PFSK-1 (cell line): ENCODE measurements at regions not wholly inside any gene's neighbourhood (a gene's known extent, or its start where the extent isn't known, plus 50 kb on each side); places are given as distances from the start of the nearest gene placed in this dataset.

ENCODE experiments used
- FOXP2 ChIP-seq: optimal IDR thresholded peaks from 2 replicates; pipeline ENCODE3; 2011; ENCODE audit warnings: borderline replicate concordance, control low read depth, inconsistent platforms; ENCODE audit not compliant: insufficient read depth; ENCODE audit errors: extremely low read length, extremely low read depth
- POLR2AphosphoS5 ChIP-seq: IDR thresholded peaks from 2 replicates; pipeline ENCODE4 v1.6.1; 2012; ENCODE audit warnings: low read depth, mild to moderate bottlenecking, control low read depth, low read length, moderate library complexity
- SIN3A ChIP-seq: IDR thresholded peaks from 2 replicates; pipeline ENCODE4 v1.6.1; 2012; ENCODE audit warnings: mild to moderate bottlenecking, low read length, moderate library complexity, borderline replicate concordance; ENCODE audit not compliant: insufficient read depth
- TAF1 ChIP-seq: IDR thresholded peaks from 2 replicates; pipeline ENCODE4 v1.6.1; 2012; ENCODE audit warnings: low read length, control low read depth, borderline replicate concordance; ENCODE audit not compliant: insufficient read depth
- TF ChIP-seq, protein P1 (sequence below), 2 experiments: IDR thresholded peaks; 2 replicates each; pipeline versions ENCODE4 v1.6.1 to v1.8.0; 2011 to 2012; ENCODE audit warnings: low read depth in 2 of 2, low read length in 2 of 2, control low read depth in 1 of 2, inconsistent platforms in 1 of 2, mild to moderate bottlenecking in 1 of 2, moderate library complexity in 1 of 2; ENCODE audit not compliant: insufficient read depth in 1 of 2

DNA sequence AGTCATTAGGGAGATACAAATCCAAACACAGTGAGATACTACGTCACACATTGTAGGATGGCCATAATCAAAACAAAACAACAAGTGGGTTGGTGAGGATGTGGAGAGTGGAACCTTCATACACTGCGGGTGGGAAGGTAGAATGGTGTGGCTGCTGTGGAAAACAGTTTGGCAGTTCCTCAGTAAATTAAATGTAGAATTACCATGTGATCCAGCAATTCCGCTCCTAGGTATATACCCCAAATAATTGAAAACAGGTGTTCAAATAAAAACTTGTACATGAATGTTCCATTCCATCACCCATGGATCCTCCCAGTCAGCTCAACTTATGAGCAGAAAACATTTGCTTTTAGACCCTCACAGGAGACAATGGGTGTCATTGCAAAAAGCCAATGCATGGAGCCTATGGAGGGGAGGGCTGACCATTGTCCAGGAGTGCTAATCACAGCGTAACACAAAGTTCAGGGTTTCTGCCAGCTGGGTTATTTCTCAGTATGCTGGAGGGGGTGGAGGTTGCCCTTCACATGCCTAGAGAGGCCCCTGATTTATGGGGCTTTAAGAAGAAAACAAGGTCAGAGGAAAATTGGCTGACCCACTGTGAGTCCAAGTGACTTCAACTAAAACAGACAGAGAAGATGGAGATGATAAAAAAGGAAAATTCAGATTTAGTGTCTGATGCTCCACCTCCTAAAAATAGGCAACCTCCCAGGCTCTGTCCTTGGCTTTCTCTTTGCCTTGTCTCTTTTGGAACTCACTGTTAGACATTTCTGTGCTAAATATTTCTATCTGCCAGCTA lies 124.1 kb downstream of the WDR11 start:
- TF ChIP-seq, protein P1, sequence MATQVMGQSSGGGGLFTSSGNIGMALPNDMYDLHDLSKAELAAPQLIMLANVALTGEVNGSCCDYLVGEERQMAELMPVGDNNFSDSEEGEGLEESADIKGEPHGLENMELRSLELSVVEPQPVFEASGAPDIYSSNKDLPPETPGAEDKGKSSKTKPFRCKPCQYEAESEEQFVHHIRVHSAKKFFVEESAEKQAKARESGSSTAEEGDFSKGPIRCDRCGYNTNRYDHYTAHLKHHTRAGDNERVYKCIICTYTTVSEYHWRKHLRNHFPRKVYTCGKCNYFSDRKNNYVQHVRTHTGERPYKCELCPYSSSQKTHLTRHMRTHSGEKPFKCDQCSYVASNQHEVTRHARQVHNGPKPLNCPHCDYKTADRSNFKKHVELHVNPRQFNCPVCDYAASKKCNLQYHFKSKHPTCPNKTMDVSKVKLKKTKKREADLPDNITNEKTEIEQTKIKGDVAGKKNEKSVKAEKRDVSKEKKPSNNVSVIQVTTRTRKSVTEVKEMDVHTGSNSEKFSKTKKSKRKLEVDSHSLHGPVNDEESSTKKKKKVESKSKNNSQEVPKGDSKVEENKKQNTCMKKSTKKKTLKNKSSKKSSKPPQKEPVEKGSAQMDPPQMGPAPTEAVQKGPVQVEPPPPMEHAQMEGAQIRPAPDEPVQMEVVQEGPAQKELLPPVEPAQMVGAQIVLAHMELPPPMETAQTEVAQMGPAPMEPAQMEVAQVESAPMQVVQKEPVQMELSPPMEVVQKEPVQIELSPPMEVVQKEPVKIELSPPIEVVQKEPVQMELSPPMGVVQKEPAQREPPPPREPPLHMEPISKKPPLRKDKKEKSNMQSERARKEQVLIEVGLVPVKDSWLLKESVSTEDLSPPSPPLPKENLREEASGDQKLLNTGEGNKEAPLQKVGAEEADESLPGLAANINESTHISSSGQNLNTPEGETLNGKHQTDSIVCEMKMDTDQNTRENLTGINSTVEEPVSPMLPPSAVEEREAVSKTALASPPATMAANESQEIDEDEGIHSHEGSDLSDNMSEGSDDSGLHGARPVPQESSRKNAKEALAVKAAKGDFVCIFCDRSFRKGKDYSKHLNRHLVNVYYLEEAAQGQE (IDR thresholded peaks at IDR 0.05; ENCODE audit: insufficient read depth in 1 of 2, low read depth in 2 of 2, low read length in 2 of 2), result no peak
- no peak for TF ChIP-seq POLR2AphosphoS5
- no peak for TF ChIP-seq TAF1
- TF ChIP-seq FOXP2, result no peak
- TF ChIP-seq SIN3A, result no peak
